GM19043 (cell line): ENCODE measurements at regions not wholly inside any gene's neighbourhood (a gene's known extent, or its start where the extent isn't known, plus 50 kb on each side); places are given as distances from the start of the nearest gene placed in this dataset.
"Not testable (repeated sequence)": the region's sequence is repeated elsewhere in the genome, so short reads cannot be mapped to it uniquely, and the experiment has no call there.

Experiments used
- ATAC-seq: cut with Tn5 transposase; IDR thresholded peaks from one replicate; pipeline ENCODE4 v1.9.1; 2021; ENCODE audit warnings: low read depth; ENCODE audit not compliant: unreplicated experiment

- ATAC-seq = no peak
Measured at GRCh38 chr6:163748886-163749285, 334.4 kb downstream of the QKI start.

- ATAC-seq = no peak
Measured at GRCh38 chr6:163748036-163748435, 333.5 kb downstream of the QKI start.

- ATAC-seq = not testable (repeated sequence)
Measured at GRCh38 chr6:163747058-163747457, 332.5 kb downstream of the QKI start.

- ATAC-seq = no peak
Measured at GRCh38 chr6:163745536-163746400, 331.2 kb downstream of the QKI start.

- ATAC-seq = no peak
Measured at GRCh38 chr6:163744256-163744925, 329.9 kb downstream of the QKI start.

GRCh38 chr6:163743796-163744195 lies 329.3 kb downstream of the QKI start:
- ATAC-seq = no peak

GRCh38 chr6:163741743-163742363 lies 327.3 kb downstream of the QKI start:
- ATAC-seq = no peak

- no peak for ATAC-seq
Measured at GRCh38 chr6:163741342-163741741, 326.8 kb downstream of the QKI start.

GRCh38 chr6:163739966-163740365 lies 325.4 kb downstream of the QKI start:
- no peak for ATAC-seq

- no peak for ATAC-seq
Measured at GRCh38 chr6:163739408-163739725, 324.8 kb downstream of the QKI start.

GRCh38 chr6:163738725-163739407 lies 324.3 kb downstream of the QKI start:
- peak; percentile 55 for ATAC-seq

- ATAC-seq = no peak
Measured at GRCh38 chr6:163738304-163738703, 323.8 kb downstream of the QKI start.

- no peak for ATAC-seq
Measured at GRCh38 chr6:163735076-163735475, 320.6 kb downstream of the QKI start.

GRCh38 chr6:163733061-163733460 lies 318.5 kb downstream of the QKI start:
- ATAC-seq = no peak

- no peak for ATAC-seq
Measured at GRCh38 chr6:163732479-163732878, 318.0 kb downstream of the QKI start.

GRCh38 chr6:163732014-163732351 lies 317.5 kb downstream of the QKI start:
- ATAC-seq = not testable (repeated sequence)

GRCh38 chr6:163731215-163732013 lies 316.9 kb downstream of the QKI start:
- ATAC-seq = no peak

- no peak for ATAC-seq
Measured at GRCh38 chr6:163730246-163731210, 316.0 kb downstream of the QKI start.

GRCh38 chr6:163729127-163729872 lies 314.8 kb downstream of the QKI start:
- no peak for ATAC-seq
